CD4-positive, alpha-beta T cell treated with Interleukin-1 beta for 1 hour (primary cell): ENCODE measurements at regions not wholly inside any gene's neighbourhood (a gene's known extent, or its start where the extent isn't known, plus 50 kb on each side); places are given as distances from the start of the nearest gene placed in this dataset.

ENCODE experiments used
- DNase-seq, 2 donors: peaks; one replicate each; pipeline ENCODE4 v3.0.0-alpha.2; 2020 to 2022

DNA sequence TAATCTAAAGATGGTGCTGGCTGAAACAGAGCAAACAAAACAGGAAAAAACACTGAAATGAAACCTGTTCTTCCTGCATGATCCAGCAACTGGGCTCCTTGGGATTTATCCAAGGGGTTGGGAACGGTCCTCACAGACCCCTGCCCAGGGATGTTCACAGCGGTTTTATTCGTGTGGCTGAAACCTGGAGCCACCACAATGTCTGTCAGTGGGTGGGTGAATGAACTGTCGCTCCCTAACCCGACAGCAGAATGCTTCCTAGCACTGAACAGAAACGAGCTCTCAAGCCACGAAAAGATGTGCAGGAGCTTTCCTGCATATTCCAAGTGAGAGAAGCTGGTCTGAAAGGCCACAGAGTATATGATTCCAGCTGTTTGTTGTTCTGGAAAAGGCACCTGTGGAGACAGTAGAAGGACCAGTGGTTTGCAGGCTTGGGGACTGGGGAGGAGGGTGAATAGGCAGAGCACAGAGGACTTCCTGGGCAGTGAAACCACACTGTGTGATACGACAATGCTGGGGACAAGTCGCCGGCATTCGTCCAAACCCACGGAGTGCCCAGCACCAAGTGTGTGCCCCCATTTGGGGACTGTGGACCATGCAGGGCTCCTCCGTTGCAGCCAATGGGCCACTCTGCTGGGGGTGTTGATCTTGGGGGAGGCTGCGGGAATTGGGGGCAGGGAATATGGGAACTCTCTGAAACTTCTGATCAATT lies 73.9 kb downstream of the TEX29 start:
- no peak for DNase-seq

DNA sequence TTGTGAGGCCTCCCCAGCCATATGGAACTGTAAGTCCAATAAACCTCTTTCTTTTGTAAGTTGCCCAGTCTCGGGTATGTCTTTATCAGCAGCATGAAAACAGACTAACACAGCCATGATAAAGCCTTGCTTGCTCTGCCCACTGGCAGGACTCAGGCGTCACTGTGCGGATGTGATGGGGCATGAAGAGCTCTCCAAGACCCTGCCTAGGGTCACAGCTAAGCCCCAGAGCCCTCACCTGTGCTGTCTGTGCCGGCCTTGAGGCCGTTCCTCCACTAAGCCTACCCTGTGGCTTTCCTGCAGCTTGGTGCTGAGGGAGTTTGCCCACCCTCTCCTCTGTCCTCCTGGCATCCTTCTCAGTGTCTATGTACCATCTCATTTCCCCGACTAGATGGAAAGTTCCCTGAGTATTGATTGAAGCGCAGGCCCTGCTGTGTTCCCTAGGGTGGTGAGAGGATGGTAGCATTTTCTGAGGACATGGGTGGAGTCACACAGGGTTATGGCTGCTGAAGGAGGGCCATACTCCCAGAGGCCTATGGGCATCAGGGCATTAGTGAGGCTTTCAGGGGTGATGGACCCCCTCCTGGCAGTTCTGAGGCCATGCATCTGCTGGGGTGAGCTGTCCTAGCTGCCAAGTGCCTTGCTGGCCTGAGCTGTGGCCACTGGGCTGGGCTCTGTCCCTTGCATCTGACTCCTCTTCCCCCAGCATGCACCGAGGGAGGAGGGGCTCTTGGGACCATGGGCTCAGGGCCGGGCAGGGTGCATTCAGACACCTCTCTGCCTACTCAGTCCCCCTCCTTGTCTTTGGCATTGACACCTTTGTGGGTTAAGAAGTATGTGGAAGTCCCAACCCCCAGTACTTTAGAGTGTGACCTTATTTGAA lies 75.3 kb downstream of the TEX29 start:
- no peak for DNase-seq

DNA sequence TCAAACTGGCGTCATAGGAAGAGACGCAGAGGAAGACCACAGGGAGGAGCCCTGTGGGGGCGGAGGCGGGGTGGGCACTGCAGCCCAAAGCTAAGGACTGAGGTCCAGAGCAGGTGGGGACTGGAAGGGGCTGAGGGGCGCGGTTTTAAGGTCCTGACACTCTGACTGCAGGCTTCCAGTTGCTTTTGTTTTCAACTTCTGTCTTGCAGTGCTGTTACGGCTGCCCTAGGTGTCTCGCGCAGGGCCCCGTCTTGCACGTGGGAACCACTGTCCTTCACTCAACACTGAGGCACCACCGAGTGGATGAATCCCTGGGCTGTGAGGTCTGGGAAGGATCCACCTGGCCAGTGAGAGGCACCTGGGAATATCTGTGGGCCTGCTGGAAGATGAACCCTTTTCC lies 76.0 kb downstream of the TEX29 start:
- no peak for DNase-seq

DNA sequence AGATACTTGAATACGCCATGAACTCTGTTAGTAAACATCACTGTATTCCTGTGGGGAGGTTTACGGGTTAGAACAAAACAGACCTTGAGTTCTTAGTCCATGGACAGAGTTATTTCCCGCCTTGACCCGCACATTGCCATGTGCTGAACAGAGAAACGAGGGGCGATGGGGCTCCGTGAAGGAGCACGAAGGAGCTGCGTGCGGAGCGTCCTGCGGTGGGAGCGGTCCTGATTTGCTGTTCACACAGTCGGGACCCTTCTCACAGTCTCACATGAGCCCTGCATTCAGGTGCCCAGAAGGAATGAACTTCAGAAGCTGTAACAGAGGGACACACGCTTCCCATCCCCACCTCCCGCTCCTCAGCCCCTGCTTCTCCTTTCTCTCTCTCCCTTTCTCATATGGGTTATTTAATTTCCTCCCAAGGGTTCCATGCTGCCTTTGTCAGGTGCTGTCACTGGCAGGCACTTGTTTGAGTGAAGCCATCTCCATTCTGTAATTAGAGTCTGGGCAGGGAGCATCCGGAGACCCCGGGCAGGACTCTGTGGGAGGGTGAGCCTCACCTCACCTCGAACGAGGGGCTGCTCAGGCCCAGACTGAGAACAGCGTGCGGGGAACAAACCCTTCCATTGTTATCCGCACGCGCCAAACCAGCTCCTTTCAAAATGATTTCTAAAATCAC lies 76.9 kb downstream of the TEX29 start:
- no peak for DNase-seq

DNA sequence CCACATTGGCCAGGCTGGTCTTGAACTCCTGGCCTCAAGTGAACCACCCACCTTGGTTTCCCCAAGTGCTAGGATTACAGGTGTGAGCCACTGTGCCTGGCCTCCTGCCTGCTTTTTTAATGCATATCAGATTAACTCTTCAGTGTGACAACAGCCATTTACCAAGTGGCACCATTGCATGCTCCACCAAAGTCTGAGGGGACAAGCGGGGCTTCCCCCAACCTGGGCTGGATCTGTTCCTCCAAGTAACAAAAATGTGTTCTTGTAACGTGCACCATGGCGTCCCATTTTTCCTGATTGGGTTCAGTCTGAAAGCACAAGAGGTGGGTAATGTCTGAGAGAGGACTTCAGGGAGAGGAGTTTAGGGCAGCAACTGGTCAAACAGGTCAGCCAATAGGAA lies 77.8 kb downstream of the TEX29 start:
- no peak for DNase-seq

DNA sequence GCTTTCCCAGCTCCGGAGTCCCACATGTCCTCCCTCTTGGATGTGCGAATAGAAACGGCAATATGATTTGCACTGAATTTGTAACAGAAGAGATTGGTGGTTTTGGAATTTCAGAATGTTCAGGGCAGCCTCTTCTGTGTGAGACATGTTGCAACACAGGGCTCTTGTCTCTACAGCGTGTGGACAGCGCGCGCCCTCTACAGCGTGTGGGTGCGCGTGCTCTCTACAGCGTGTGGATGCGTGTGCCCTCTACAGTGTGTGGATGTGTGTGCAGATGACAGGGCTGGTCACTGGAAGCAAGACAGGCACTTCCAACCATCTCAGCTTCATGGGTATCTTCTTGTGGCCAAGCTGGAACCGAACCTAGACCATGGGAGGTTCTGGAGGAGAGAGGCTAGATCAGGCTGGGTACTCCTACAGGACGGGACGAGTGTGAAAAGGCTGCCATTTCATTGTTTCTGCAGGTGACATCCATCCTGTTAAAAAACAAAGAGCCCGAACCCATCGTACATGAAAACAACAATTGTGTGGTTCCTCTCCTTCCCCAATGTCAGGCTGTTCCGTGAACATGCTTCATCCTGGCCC lies 78.4 kb downstream of the TEX29 start:
- DNase-seq, result no peak

DNA sequence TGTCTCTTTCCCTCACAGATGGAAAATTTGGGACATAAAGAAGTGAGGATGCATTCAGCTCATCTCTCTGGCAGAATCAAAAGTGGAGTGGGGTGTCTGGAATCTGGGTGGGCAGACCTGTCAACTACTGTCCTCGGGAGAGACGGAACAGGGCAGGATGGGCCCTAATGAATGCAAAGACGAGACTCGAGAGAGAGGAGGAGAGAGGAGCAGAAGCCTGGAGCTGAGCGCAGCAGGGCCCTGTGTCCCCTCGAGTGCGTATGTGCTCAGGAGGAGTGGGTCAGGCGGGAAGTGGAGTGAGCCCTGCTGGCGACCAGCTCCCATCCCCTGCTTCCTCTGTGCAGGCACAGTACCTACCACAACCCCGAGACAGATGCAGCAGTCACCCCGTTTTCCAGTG lies 78.9 kb downstream of the TEX29 start:
- no peak for DNase-seq

DNA sequence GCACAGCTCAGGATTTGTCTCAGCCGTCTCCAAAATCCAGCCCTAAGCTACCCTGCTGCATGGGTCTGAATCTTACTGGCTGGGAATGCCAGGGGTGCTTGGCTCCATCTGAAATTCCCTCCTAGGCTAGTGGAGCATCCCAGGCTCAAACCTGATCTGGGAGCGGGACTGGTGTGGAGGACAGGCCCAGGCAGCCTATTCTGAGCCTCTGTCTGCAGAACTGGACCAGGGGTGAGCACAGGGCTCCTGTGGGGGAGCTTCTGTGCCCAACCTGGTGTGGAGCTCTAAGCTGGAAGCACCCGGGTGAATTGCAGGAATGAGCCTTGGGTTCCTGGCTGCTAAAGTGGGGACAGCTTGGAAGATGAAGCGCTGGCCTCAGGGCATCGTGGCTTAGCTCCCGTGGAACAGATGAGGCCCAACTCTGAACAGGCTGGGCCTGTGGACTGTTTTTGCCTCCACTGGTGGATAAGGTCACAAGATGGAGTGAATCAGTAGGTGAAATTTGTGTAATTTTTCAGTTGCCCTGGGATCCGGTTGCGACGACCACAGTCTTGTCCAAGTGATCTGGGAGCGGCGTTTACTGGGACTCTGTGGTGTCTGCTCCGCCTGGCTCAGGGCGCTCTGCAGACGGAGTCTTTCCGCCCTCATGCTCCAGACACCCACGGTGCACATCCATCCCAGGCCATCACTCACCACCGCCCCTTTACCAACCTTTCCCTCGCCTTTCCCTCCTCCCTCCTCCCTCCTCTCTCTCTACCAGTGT lies 79.5 kb downstream of the TEX29 start:
- DNase-seq, result no peak

DNA sequence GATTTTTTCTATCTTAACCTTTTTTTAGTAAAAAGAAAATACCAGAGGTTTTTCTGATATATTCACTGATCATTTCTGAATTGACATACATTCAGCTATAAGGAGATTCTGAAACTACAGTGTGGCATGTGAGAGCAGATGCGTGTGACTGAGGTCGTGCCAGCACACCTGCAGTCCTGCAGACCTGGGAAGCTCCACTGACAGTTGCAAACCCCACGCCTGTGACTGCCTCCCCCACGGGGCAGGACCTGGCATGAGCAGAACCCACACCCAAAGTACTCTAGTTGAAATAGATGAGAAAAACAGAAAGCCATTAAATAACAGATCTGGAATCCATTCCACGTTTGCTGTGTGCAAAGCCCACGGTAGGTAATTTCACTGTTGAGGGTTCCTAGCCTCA lies 80.7 kb downstream of the TEX29 start:
- no peak for DNase-seq

DNA sequence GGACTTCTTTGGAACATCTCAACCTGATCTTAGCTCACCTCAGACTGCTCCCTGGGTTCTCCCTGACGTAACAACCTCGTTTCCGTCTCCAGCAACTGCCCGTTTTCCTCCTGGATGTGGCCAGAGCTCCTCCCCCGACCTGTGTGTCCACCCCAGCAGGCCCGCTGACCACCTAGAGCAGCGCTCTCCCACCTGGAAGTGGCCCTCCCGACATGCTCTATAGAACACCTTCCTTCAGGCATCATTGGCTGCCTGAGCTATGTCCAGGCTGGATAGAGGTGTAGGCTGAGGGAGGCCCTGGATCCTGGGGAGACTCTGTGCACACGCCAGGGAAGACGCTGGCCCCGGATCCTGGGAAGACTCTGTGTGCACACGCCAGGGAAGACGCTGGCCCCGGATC lies 81.3 kb downstream of the TEX29 start:
- DNase-seq, result no peak

DNA sequence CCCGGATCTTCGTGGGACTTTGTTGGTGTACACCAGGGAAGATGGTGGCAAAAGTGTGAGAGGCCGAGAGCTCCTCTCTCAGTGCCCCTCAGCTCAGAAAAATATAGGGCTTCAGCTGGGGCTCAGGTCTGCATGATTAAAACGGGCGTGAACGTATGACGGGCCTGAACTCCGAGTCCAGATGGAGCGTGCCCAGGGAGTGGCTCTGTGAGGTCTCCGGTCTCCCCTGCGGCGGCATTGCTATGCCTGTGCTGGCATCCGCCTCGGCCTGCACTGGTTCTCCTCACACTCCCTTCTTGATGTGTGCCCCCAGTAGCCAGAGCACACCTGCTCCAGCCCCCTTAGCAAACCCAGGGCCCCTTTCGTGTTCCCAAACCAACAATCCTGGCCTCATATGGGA lies 82.0 kb downstream of the TEX29 start:
- DNase-seq, result no peak

DNA sequence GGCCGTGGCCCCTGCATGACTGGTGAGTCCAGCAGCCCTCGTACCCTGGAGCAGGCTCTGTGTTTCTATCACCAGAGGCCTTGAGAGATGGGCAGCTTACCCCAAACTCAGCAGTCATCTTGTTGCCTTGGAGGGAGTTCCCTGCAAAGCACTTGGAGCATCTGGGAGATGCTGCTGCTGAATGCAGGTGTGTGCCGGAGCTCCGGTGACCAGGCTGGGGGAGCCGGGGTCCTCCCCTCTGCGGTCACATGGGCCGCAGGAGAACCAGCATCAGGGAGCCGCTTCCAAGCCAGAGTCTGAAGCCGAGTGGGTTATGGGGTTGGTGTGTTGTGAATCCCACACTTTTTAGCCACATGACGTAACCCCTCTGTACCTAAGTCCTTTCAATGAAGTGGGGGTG lies 82.8 kb downstream of the TEX29 start:
- DNase-seq, result no peak

DNA sequence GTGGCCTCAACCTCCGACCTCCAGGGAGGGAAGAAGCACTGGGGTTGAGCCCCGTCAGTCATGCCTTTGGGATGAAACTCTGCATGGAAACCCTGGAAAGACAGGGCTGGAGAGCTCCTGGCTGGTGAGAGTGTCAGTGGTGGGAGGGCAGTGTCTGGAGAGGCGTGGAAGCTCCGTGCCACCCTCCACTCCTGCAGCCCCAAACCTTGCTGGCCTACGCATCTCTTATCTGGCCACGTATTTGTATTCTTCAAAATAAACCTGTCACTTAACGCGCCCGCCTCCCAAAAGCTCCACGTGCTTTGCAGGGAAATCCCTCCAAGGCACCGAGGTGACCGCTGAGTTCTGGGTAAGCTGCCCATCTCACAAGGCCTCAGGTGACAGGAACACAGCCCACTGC lies 84.3 kb downstream of the TEX29 start:
- DNase-seq, result no peak

DNA sequence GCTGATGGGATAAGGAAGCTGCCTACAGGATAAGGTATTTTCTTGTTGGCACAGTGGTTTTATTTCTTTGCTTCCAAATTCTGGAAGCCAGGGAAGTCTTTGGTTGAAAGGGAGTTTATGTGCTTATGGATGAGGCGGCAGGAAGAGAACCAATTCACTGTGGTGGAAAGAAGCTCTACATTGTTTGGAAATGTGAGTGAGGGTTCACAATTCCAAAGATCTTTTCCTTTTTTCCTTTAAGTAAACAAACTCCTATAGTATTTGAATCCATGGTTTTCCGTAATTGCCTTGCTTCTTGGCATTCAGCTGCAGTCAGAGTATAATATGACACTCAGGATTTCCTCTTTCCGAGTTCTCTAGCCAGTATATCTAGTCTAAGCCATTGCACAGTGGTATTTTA lies 86.2 kb downstream of the TEX29 start:
- DNase-seq, result no peak

DNA sequence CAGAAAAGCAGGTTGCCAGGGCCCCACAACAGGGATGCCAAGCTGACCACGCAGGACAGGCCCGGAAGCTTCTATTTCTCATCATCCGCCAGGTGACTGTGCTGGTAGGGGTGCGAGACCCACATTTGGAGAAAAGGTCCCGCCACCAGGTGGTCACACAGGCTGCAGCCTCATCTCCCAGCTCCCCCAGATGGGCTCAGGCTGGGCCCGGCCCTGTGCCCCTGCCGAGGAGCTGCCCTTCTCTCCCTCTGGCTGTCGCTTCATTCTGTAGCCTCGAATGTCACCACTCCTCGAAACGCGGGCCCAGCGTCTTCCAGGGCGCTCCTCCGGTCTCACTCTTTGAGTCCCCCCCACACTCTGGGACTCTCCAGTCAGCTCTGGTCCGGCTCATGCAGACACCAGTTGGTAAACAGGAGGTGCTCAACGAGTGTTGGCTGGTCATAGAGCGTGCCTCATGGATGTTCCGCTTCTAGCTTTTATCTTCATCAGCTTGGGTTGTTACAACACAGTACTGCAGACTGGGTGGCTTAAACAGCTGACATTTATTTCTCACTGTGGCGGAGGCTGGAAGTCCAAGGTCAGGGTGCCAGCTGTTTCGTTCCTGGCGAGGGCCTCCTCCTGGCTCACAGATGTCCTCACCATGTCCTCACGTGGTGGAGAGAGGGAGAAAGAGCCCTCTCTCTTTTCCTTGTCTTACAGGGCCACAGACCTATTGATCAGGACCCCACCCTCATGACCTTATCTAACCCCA lies 87.1 kb downstream of the TEX29 start:
- DNase-seq, result no peak

DNA sequence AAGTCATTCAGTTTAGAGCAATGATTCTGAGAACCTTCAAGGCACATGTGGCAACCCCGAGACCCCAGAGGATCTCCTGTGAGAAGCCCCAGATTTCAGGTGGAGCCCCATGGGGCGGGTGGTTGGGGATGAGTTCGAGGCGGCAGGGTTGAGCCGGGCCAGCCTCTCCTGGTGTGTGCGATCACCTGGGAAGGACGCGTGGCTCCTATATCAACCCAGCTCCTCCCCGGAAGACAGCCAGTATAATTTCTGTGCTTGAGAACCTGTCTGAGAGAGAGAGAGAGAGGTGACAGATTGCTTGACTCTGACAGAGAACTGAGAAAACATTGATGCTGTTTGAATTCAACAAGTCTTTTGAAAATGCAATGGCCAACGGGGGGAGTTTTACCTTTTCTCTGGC lies 89.0 kb downstream of the TEX29 start:
- DNase-seq, result no peak

DNA sequence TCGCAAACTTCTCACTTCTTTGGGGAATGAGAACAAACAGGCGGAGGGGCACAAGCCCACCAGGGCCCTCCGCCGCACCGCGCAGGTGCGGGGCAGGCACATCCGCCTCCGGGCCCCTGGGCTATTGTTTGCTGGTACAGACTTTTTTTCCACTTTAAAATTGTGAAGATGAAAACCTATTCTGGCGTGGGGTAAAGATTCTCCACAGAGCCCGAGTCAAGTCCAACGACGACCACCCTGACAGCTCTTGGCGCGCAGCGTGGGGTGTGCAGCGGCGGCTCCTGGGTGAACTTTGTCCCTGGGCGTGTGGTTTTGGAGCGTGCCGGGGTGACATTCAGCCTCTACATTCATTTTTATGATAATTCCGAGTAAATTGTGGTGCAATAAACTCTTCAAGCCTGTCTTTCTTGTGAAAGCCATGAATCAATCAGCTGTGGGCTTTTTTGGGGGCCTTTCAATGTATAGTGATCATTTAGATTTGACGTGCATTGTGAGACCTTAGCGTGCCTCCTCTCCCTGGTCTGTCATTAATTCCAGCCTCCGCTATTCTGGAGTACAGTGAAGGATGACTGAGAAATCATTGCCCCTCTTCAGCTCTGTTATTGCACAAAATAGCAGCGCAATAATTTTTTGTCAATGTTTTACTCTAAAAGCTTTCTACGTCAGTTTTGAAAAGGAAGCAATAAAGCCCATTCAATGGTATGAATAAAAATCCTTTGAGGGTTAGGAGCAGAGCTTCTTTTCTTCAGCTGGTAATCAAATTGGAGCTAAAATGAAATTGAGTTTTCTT lies 90.0 kb downstream of the TEX29 start:
- no peak for DNase-seq

DNA sequence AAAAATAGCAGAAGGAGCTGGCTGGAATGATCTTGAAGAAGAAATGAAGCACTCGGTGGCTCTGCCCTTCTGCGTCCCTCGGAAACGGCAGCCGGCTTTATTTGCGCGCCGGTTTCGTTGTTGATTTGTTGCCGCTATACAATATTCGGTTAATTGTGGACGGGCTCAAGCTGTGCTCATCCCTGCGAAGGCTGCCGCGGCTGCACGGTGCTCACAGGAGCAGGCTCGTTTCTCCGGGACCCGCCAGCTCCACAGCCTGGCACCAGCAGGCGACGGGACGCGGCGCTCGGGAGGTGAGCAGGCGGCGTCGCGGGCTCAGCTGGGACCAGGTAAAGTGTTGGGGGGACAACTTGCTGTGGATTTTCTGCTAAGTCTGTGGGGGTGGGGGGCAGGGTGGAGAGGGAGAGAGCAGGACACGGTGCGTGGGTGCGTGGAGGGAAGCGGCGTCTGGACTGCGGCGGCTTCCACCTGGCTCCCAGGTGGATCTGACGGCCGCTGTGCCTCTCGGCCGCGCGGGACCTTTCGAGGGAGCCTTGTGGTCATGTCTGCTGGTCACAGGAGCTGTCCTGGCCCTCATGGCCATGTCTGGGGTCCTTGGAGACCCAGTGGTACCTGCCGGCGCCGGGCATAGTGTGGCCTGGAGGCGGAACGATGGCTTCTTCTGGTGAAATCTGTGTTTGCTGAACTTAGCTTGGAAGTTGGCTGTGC lies 90.9 kb downstream of the TEX29 start:
- DNase-seq, result no peak

DNA sequence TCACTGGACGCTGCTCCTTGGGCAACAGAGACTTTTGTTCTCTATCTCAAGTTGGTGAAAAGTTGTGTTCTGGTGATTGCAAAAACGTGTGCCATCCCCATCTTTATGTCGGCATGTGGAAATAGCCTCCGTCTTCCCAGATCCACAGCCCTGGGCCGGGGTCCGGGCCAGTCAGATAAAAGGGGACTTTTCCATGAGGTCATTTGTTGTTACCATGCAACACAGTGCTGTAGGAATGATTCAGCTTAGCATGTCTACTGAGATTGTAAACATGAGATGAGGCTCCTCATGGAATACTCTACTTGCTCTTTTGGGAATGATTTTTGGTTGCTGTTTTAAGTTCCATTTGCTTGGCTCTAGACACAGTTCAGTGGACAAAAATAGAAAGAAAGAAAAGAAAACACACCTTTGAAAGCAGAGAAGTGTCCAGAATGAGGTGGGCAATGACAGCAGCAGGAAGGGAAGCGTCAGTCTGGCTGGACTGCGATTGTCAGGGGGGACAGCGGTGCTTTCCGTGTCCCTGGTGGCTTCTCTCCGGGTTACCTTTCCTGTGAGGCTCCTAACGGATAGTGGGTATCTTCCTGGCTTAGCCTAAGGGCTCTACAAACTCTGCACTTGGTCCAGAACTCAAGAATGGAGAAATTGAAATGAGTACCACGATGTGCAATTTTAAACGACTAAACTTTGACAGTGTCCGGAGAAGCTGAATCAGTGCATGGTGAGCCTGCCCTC lies 91.6 kb downstream of the TEX29 start:
- no peak for DNase-seq
